Kidney (tissue), 13 donors: ENCODE measurements at regions not wholly inside any gene's neighbourhood (a gene's known extent, or its start where the extent isn't known, plus 50 kb on each side); places are given as distances from the start of the nearest gene placed in this dataset.

Source experiments
- DNase-seq, 5 donors: peaks; one replicate each; pipeline ENCODE4 v3.0.0-alpha.2; 2013 to 2020
- FAIRE-seq: peaks from 2 replicates; lab custom pipeline; 2012; peaks lifted over from hg19 to GRCh38; lab: Jason Lieb, UNC
- H3K27ac ChIP-seq, 2 donors: one replicate each; pipeline ENCODE4 v1.7.0; 2013; ENCODE audit warnings: low read depth in 2 of 2, low read length in 2 of 2, inconsistent platforms in 1 of 2
- H3K27me3 ChIP-seq: one replicate; pipeline ENCODE4 v1.7.1; 2013; ENCODE audit warnings: low read length, inconsistent platforms; ENCODE audit not compliant: control insufficient read depth, insufficient read depth
- H3K36me3 ChIP-seq, 3 donors: one replicate each; pipeline versions ENCODE4 v1.7.0 to v1.7.1; 2013; ENCODE audit warnings: low read length in 3 of 3, control low read depth in 1 of 3, inconsistent platforms in 1 of 3; ENCODE audit not compliant: insufficient read depth in 3 of 3, control insufficient read depth in 2 of 3
- H3K4me1 ChIP-seq, 3 donors: one replicate each; pipeline versions ENCODE4 v1.7.0 to v1.7.1; 2013; ENCODE audit warnings: low read length in 3 of 3, inconsistent platforms in 1 of 3, low read depth in 1 of 3; ENCODE audit not compliant: control insufficient read depth in 2 of 3, insufficient read depth in 2 of 3
- H3K4me3 ChIP-seq, 3 donors: one replicate each; pipeline versions ENCODE4 v1.7.0 to v1.8.1; 2013; ENCODE audit warnings: low read length in 3 of 3, control low read depth in 1 of 3, inconsistent platforms in 1 of 3
- H3K9ac ChIP-seq, 3 donors: one replicate each; pipeline versions ENCODE4 v1.7.0 to v1.7.1; 2013; ENCODE audit warnings: low read length in 3 of 3, control low read depth in 1 of 3, inconsistent platforms in 1 of 3
- H3K9me3 ChIP-seq, 3 donors: one replicate each; pipeline versions ENCODE4 v1.7.0 to v1.7.1; 2013; ENCODE audit warnings: low read length in 3 of 3, control low read depth in 1 of 3, inconsistent platforms in 1 of 3; ENCODE audit not compliant: control insufficient read depth in 2 of 3, insufficient read depth in 1 of 3
- CTCF ChIP-seq: IDR thresholded peaks from 3 replicates; pipeline ENCODE4 v1.5.1; 2012; ENCODE audit warnings: mild to moderate bottlenecking, moderate library complexity, borderline replicate concordance; ENCODE audit not compliant: insufficient read depth; ENCODE audit errors: extremely low read depth
- intact Hi-C: fragments of 100-400 bp; cut with DNase I; formaldehyde crosslinking; loops from one replicate; pipeline ENCODE4 v1.11.1; 2022
- donor health status: control.
- donor health status: control.
- donor health status: control.
- donor health status: control.
- donor health status: control.
- donor health status: DM: yes; HTN: yes; CAD: no.
- donor health status: Normal renal cell carcinoma (clear cell type).

- intact Hi-C loops, result no loop called here
- H3K4me1 ChIP-seq, result peaks cover 0 to 4% (median 0%) of the 10 kb centered on the region in 3 donors
- no peak overlapping the region for H3K9ac ChIP-seq
- no peak for FAIRE-seq
- H3K4me3 ChIP-seq, result no peak overlapping the region
- no peak for DNase-seq
- H3K36me3 ChIP-seq, result no peaks in the 10 kb centered on the region
- H3K9me3 ChIP-seq, result no peaks in the 10 kb centered on the region
- TF ChIP-seq CTCF, result no peak
- H3K27ac ChIP-seq, result no peak overlapping the region
- H3K27me3 ChIP-seq, result no peaks in the 10 kb centered on the region
Measured at GRCh38 chr7:153006911-153007310, 247.4 kb downstream of the ACTR3B start.

DNA sequence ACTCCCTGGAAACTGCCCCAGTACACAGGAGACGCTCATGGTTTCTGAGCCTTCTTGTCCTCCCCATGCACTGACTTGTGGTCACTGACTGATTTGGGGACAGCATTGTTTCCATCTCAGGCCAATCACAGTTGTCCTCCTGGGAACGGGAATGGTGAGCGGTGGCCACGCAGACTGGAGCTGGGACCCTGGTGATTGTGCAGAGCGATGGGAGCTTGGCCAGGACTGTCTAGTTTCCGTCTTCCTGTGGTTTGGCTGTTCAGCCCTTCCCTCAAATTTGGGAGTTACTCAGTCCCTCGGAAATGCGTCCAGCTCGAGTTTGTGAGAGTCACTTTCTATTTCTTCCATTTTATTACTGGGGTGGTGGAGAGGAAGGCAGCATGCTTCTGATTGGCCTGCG lies 250.9 kb downstream of the ACTR3B start:
- Histone ChIP-seq H3K27me3 (no peaks in the 10 kb centered on the region), H3K9ac (no peak overlapping the region), H3K9me3 (no peaks in the 10 kb centered on the region), H3K27ac (no peak overlapping the region), H3K4me3 (no peak overlapping the region), H3K4me1 (peaks cover 0 to 4% (median 0%) of the 10 kb centered on the region in 3 donors), H3K36me3 (no peaks in the 10 kb centered on the region)
- FAIRE-seq (no peak), DNase-seq (no peak)
- intact Hi-C loops, result no loop called here
- TF ChIP-seq CTCF, result no peak

DNA sequence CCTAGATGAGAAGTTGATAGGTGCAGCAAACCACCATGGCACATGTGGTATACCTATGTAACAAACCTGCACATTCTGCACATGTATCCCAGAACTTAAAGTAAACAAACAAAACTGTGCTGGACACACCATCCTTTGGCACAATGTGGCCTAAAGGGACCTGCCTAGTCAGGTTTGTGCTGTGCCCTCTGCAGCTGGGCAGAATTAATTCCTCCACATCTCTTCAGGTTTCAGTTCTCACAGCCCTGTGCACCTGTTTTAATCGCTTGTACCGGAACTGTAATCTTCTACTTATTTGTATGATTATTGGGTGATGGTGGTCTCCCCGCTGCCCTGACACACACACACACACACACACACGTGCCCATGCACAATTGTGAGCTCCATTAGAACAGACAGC lies 252.7 kb downstream of the ACTR3B start:
- Histone ChIP-seq H3K27ac (no peak overlapping the region), H3K27me3 (no peaks in the 10 kb centered on the region), H3K9me3 (no peaks in the 10 kb centered on the region), H3K4me1 (no peaks in the 10 kb centered on the region), H3K36me3 (no peaks in the 10 kb centered on the region), H3K9ac (no peak overlapping the region), H3K4me3 (no peak overlapping the region)
- intact Hi-C loops, result no loop called here
- DNase-seq, result no peak
- FAIRE-seq, result no peak
- no peak for TF ChIP-seq CTCF

- no peak for TF ChIP-seq CTCF
- Histone ChIP-seq H3K9ac (no peak overlapping the region), H3K4me3 (no peak overlapping the region), H3K4me1 (no peaks in the 10 kb centered on the region), H3K36me3 (no peaks in the 10 kb centered on the region), H3K27me3 (no peaks in the 10 kb centered on the region), H3K9me3 (no peaks in the 10 kb centered on the region), H3K27ac (no peak overlapping the region)
- peak in 1 of 5 donors; percentile 11 for DNase-seq
- intact Hi-C loops, result no loop called here
- no peak for FAIRE-seq
Measured at GRCh38 chr7:153017223-153017622, 257.7 kb downstream of the ACTR3B start.
